Posterior vena cava (tissue), 2 donors: ENCODE measurements at regions not wholly inside any gene's neighbourhood (a gene's known extent, or its start where the extent isn't known, plus 50 kb on each side); places are given as distances from the start of the nearest gene placed in this dataset.
"Not testable (repeated sequence)": the region's sequence is repeated elsewhere in the genome, so short reads cannot be mapped to it uniquely, and the experiment has no call there.

ENCODE experiments used
- DNase-seq: peaks from one replicate; pipeline ENCODE4 v3.0.0-alpha.2; 2020; ENCODE audit warnings: low spot score
- intact Hi-C, 2 donors: fragments of 100-400 bp; cut with DNase I; formaldehyde crosslinking; loops; one replicate each; pipeline versions ENCODE4 v1.14.1 to v1.14.2; 2022 to 2023
- donor health status: DM: yes; HTN: yes; CAD: no.
- donor health status: DM: yes; HTN: yes; CAD: no.

- intact Hi-C loops = no loop called here
- DNase-seq = no peak
These were observed 605.9 kb upstream of the DIPK2B start for GRCh38 chrX:45806410-45807121.

DNA sequence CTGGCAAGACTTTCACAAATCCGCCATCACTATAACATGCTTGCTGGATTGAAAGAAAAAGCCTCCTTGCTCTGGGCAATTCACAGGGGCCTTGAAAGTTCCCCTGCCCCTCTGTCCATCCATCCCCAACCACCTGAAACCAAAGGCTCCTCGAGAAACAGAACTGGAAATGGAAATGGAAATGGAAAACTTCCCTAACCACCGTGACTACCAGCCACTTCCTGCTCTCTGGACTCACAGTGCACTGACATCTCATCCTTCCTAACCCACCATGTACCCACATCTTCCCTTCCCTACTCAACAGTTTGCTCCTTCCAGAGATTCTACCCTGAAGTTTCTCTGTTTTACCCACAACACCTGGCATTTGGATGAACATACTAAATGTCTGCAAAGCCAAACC is 603.6 kb upstream of the DIPK2B start:
- no peak for DNase-seq
- intact Hi-C loops = no loop called here

DNA sequence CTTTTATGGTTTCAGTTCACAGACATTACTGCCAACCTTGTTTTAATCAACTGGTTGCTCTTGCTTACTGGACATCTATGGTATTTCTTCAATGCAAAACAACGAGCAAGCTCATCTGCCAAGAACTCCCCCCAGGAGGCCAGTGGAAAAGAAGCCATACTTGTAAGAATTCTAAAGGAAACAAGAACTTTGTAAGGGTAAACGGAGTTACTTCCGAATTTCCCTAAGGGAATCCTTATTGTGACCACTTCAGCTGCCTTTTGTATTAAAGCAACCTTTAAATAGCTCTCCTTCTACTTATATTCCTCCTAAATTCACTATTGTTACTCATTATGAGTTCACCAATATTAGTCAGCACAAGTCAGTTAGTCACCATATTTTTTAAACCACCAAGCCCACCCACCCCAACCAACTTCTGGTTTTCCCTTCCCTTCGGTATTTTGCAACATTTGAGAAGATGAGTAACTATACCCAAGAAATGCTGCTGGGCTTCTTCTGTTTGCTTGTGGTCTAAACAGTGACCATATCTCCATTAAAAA is 602.8 kb upstream of the DIPK2B start:
- intact Hi-C loops = no loop called here
- DNase-seq = no peak

DNA sequence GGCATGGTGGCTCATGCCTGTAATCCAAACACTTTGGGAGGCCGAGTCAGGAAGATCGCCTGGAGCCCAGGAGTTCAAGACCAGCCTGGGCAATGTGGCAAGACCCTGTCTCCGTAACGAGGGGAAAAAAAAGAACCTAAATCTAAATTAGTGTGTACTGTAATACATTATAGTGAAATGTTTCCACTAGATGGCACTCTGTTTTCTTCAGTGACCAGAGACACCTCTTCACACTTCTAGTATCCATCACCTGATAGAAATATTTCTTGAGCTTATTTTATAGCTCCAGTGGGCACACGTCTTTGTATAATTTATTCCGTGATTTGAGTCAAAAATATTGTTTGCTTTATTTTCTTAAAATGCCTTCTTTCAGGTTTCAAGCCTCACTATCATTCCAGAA is 600.9 kb upstream of the DIPK2B start:
- intact Hi-C loops = no loop called here
- DNase-seq = no peak

GRCh38 chrX:45800746-45801453 is 600.2 kb upstream of the DIPK2B start:
- intact Hi-C loops = not testable (repeated sequence)

GRCh38 chrX:45799576-45799975 is 598.9 kb upstream of the DIPK2B start:
- no peak for DNase-seq
- intact Hi-C loops = no loop called here

More at GRCh38 chrX:45800746-45801453, 600.2 kb upstream of the DIPK2B start:
- not testable (repeated sequence) for DNase-seq

GRCh38 chrX:45795546-45795945 is 594.9 kb upstream of the DIPK2B start:
- intact Hi-C loops = no loop called here
- no peak for DNase-seq

DNA sequence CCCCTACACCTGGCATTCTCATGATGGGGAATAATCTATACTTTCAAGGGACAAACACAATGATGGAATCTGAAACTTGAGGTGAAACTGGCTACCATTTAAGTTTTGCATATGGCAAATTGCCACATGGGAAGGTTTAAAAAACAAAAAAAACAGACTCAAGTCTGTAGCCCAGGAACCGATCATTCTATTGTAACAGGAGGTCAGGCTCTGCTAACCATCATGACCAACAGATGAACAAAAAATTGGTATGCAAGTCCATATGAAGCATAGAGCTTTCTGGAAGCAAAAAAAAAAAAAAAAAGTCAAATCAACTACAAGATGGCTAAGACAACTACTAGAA is 594.3 kb upstream of the DIPK2B start:
- intact Hi-C loops = no loop called here
- DNase-seq = no peak

GRCh38 chrX:45794323-45794994 is 593.8 kb upstream of the DIPK2B start:
- intact Hi-C loops = no loop called here

DNA sequence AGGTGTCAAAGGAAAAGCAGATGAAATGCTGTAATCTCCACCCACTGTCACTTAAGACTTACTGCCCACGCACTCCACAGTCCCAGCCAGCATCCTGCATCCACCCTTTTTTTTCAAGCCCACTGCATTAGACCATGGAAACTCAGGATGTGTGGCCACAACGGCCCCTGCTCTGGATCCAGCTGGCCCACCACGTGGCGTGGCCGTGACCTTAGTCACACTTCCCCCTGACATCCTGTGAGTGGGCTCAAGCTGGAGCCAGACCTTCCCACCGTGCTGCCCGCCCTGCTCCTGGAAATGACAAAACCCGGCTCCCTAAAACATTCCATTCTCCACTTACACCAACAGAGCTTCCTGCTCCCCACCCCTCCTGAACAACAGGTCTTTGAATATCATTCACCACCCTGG is 588.3 kb upstream of the DIPK2B start:
- DNase-seq = no peak

More at GRCh38 chrX:45794323-45794994, 593.8 kb upstream of the DIPK2B start:
- DNase-seq = no peak

GRCh38 chrX:45788315-45788714 is 587.6 kb upstream of the DIPK2B start:
- DNase-seq = no peak
- intact Hi-C loops = loop anchor here in 1 of 2 donors (10.0 kb wide), 1 partner anchor 274 kb away; no protein-coding TSS in a partner anchor

More for the DNA sequence above, 588.3 kb upstream of the DIPK2B start:
- intact Hi-C loops = loop anchor here in 1 of 2 donors (10.0 kb wide), 1 partner anchor 274 kb away; no protein-coding TSS in a partner anchor

- intact Hi-C loops = loop anchor here (5.0 to 10.0 kb wide), 2 partner anchors 270 to 1623 kb away; no protein-coding TSS in a partner anchor
- DNase-seq = no peak
These were observed 583.9 kb upstream of the DIPK2B start for GRCh38 chrX:45784590-45784989.

- DNase-seq = no peak
- intact Hi-C loops = loop anchor here (5.0 to 10.0 kb wide), 2 partner anchors 268 to 1624 kb away; no protein-coding TSS in a partner anchor
These were observed 582.3 kb upstream of the DIPK2B start for GRCh38 chrX:45783002-45783401.

DNA sequence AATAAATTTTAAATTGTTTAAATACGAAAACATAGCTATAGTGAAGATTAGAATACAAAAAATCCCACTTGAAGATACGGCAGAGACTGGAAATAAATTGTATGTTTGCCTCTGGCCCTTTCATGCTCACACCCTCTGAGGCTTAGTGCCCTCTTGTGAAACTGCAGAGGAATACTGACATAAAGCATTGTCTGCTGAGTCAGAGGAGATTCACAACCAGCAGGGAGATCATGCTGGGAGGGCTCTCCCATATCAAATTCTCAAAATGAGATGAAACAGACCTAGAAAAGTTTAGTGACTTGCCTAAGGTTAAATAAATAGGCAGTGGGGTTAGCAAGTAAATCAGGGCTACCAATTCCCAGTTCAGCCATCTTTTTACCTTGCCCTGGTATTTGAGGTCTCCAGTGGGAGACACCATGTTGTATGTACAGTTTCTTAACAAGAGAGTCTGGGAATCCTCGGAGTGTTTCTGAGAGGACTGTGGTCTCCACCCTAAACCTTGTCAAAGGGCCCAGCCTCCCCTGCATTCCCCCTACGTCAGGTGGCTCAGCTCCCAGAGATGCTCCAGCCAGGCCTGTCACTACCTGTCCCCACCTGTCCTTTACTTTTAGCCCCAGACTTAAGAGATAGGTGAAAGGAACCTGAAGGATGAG is 581.4 kb upstream of the DIPK2B start:
- DNase-seq = no peak
- intact Hi-C loops = loop anchor here (5.0 to 10.0 kb wide), 2 partner anchors 267 to 1625 kb away; no protein-coding TSS in a partner anchor

- DNase-seq = no peak
- intact Hi-C loops = no loop called here
These were observed 577.9 kb upstream of the DIPK2B start for GRCh38 chrX:45778616-45779015.

GRCh38 chrX:45777366-45777765 is 576.7 kb upstream of the DIPK2B start:
- no peak for DNase-seq
- intact Hi-C loops = no loop called here

DNA sequence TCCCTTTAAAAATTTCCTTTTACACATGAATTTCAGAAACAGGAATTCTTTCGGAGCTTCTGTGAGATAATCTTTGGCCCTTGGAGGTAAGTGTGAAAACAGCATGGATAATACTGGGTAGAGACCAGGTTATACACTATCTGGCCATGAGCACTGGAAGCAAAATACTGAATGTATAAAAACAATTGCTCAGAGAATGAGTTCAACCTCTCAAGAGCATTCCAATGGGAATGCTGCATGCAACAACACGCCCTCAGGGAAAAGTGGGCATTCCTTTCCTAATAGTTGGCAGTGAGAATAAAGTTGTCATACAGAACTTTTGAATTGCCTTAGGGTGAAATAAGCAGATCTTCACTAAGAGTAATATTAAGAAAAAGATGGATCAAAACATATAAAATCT is 574.8 kb upstream of the DIPK2B start:
- intact Hi-C loops = no loop called here
- no peak for DNase-seq

DNA sequence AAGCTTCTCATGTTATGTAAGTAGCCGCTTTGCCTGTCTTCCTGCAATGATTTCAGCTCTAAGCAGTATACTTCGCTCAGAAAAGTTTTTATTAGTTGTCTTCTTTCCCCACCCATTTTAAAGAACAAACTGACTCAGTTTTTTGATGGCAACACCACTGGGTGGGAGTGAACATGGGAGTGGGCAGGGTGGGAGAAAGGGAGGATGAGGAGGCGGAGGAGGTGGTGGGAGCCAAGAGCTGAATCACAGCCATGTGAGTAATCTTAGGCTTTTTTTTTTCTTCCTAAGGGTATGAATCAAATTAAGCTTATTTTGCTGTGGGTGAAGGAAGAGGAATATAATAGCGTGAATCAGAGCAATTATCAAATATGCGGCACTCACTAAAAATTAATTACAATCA is 574.3 kb upstream of the DIPK2B start:
- no peak for DNase-seq
- intact Hi-C loops = no loop called here

DNA sequence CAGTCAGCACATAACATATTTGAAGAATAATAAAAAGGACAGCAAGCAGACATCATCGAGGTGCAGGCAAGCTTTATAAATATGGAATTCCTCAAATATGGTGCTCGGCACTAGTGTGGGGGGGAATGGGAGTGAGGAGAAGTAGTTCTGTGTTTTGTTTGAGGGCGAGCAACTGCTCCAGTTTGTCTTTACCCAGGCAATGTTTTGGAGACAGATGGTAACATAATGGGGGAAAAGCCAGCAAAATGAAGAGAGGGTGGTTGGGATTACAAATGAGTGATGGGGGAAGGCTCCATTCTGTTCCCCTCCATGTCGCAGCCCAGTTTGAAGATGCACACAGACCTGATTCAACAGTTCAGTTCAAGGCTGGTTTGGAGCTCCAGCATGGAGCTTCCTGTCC is 572.9 kb upstream of the DIPK2B start:
- no peak for DNase-seq
- intact Hi-C loops = no loop called here
